Glomerular visceral epithelial cell (primary cell): ENCODE measurements at regions not wholly inside any gene's neighbourhood (a gene's known extent, or its start where the extent isn't known, plus 50 kb on each side); places are given as distances from the start of the nearest gene placed in this dataset.

ENCODE experiments used
- DNase-seq: peaks from one replicate; pipeline ENCODE4 v3.0.0-alpha.2; 2016; ENCODE audit errors: extremely low spot score

- DNase-seq, result no peak
These were observed 50.6 kb upstream of the PTGR2 start for GRCh38 chr14:73800970-73801515.

GRCh38 chr14:73797543-73798265 lies 53.9 kb upstream of the PTGR2 start:
- DNase-seq, result no peak

GRCh38 chr14:73796893-73797542 lies 54.6 kb upstream of the PTGR2 start:
- peak; percentile 40 for DNase-seq

- DNase-seq, result no peak
These were observed 55.2 kb upstream of the PTGR2 start for GRCh38 chr14:73796415-73796814.

DNA sequence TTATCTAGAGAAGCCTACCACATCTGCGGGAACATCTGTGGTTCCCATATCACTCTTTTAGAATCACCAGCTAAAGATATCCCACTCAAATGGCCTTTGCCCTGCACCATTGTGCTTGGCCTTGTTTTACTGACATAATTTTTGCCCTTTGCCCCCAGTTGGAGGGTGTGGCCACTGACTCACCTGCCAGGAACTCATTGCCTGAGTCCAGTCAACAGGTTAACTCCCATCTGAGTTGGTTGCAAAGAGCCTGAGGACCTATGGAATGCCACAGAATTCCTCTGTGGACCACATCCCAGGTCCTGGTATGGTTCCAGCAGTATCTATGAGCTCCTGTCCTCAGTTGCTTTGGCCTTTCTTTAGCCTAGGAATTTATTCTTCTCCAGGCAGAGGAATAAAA lies 55.7 kb upstream of the PTGR2 start:
- DNase-seq, result peak; percentile 90

- DNase-seq, result no peak
These were observed 56.2 kb upstream of the PTGR2 start for GRCh38 chr14:73795466-73795865.

- no peak for DNase-seq
These were observed 57.5 kb upstream of the PTGR2 start for GRCh38 chr14:73794146-73794545.

DNA sequence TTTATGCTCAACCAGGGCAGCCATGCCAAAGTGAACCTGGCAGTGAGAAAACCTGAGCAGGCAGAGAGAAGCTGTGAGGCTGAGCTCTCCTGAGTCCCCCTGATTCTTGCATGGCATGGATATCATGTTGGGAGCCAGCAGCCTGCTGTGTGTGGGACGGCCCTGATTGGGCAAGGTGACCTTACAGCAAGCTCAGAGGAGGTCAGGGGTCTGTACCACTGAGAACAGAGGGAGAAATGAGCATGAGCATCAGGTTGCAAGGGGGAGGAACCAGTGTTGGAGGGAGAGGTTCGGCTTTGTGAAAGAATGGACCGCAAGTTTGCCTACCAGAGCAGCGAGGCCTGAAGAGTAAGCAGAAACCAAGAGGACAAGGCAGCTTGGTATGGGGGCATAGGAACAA lies 59.1 kb upstream of the PTGR2 start:
- no peak for DNase-seq

GRCh38 chr14:73789989-73790581 lies 61.5 kb upstream of the PTGR2 start:
- peak; percentile 97 for DNase-seq

GRCh38 chr14:73788701-73789551 lies 62.7 kb upstream of the PTGR2 start:
- peak; percentile 42 for DNase-seq

DNA sequence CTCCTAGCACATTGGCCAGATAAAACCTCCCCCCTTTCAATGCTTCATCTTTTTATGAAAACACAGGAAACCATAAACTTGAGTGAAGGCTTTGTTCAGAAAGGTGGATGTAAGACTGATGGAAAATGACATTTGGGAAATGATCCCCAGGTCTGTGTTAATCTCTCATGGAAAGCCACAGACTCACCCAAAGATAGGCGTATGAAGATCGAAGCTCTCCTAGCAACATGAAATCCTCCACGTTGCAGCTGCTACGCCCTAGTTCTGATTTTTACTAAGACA lies 63.4 kb upstream of the PTGR2 start:
- no peak for DNase-seq

GRCh38 chr14:73787486-73788316 lies 63.9 kb upstream of the PTGR2 start:
- no peak for DNase-seq

DNA sequence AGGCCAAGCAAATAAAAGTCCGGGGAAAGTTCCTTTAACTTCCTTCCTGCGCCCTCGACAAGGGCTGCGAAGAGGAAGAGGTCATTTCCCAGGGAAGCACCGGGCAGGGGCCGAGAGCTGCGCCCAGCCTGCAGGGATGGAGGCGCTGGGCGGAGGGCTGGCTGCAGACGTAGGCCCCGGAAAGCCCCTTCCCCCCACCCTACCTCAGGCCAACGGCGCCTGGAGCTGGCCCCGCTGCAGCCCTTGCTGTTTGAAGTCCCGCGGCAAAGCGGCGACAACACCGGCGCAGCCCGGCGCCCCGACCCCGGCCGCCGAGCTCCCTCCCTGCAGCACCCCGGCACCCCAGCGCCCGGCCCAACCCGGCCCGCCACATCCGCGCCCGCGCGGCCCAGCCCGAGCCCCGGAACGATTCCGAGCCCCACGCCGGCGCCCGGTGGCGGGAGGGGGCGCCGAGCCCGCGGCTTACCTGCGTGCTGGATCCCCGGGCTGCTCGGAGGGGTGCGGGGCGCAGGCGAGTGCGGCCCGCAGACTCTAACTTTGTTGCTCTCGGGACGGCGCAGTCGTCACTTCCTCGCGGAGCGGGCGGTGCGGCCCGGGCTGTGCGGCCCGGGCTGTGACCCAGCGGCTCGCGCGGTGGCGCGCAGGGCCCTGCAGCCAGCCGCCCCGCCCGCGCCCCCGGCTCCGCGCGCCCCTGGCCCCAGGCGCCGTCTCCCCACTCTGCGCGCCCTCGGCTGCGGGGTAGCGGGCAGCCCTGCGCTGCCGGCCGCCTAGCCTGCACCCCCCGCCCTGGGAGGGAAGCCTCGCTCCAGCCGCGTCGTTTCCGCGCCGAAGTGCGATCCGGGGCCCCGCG lies 64.8 kb upstream of the PTGR2 start:
- DNase-seq, result peak; percentile 45

GRCh38 chr14:73785834-73786635 lies 65.6 kb upstream of the PTGR2 start:
- DNase-seq, result peak; percentile 77

DNA sequence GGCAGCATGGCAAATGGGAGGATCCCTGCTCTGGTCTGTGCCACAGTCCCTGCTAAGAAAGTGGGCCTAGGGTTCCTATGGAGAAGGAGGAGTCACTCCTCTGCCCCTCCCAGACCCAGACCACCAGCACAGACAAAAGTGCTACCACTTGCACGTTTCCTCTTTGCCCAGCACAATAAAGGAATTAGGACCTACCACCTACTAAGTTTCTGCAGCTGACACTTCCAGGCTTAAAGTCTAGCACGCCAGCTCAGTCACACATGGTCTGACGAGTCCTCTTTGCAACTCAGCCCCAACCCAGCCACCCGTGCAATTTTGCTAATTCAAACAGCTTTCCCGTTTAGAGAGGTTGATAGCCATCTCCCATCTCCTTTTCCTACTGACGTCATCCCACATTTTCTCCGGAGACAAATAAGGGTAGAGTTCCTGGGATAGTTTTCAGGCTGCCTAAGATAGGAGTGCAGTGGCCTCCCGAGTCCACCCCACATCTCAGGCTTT lies 66.2 kb upstream of the PTGR2 start:
- peak; percentile 92 for DNase-seq

- no peak for DNase-seq
These were observed 66.7 kb upstream of the PTGR2 start for GRCh38 chr14:73784988-73785313.

GRCh38 chr14:73784181-73784987 lies 67.2 kb upstream of the PTGR2 start:
- peak; percentile 50 for DNase-seq

GRCh38 chr14:73783107-73783727 lies 68.4 kb upstream of the PTGR2 start:
- DNase-seq, result no peak
